OCI-LY3 (cell line): ENCODE measurements at regions not wholly inside any gene's neighbourhood (a gene's known extent, or its start where the extent isn't known, plus 50 kb on each side); places are given as distances from the start of the nearest gene placed in this dataset.

Source experiments
- H2AFZ ChIP-seq: fragments of 200-600, 300-600 bp; shearing (Covaris generic); 2 replicates; pipeline ENCODE4 v1.6.0; 2014; ENCODE audit warnings: antibody characterized with exemption, low read depth, low read length
- H3K27ac ChIP-seq: fragments of 200-600, 300-600 bp; sonication (generic); 2 replicates; pipeline ENCODE4 v1.5.1; 2014; ENCODE audit warnings: mild to moderate bottlenecking, low read length, moderate library complexity, mixed read lengths
- H3K27me3 ChIP-seq: fragments of 200-600, 300-600 bp; sonication (generic); 2 replicates; pipeline ENCODE4 v1.6.1; 2014; ENCODE audit warnings: low read depth, low read length, mixed read lengths
- H3K36me3 ChIP-seq: fragments of 200-600, 300-600 bp; sonication (generic); replicated peaks from 2 replicates; pipeline ENCODE3; 2014; ENCODE audit warnings: low read depth, low read length, mixed read lengths
- H3K4me1 ChIP-seq: fragments of 300-600, 200-600 bp; sonication (generic); 2 replicates; pipeline ENCODE4 v1.6.1; 2014; ENCODE audit warnings: low read length, mixed read lengths
- H3K4me2 ChIP-seq: fragments of 200-600, 300-600 bp; sonication (generic); 2 replicates; pipeline ENCODE4 v1.6.1; 2014; ENCODE audit warnings: low read length, mixed read lengths
- H3K4me3 ChIP-seq: fragments of 300-600, 200-600 bp; sonication (generic); 2 replicates; pipeline ENCODE4 v1.5.1; 2014; ENCODE audit warnings: antibody characterized with exemption, mild to moderate bottlenecking, low read length, moderate library complexity
- H3K79me2 ChIP-seq: fragments of 300-600, 200-600 bp; shearing (Covaris generic); 2 replicates; pipeline ENCODE4 v1.6.1; 2014; ENCODE audit warnings: mild to moderate bottlenecking, low read length, mixed read lengths
- H3K9ac ChIP-seq: fragments of 300-600, 200-600 bp; shearing (Covaris generic); 2 replicates; pipeline ENCODE4 v1.6.0; 2014; ENCODE audit warnings: mild to moderate bottlenecking, low read length, moderate library complexity
- H3K9me3 ChIP-seq: fragments of 200-600, 300-600 bp; shearing (Covaris generic); 2 replicates; pipeline ENCODE4 v1.6.1; 2014; ENCODE audit warnings: low read length, mixed read lengths; ENCODE audit not compliant: insufficient read depth
- H4K20me1 ChIP-seq: fragments of 200-600, 300-600 bp; sonication (generic); 2 replicates; pipeline ENCODE4 v1.6.1; 2016; ENCODE audit warnings: low read length, mixed read lengths; ENCODE audit not compliant: insufficient read depth
- EZH2phosphoT487 ChIP-seq: fragments of 200-600 bp; shearing (Covaris generic); IDR thresholded peaks from 2 replicates; pipeline ENCODE4 v1.6.1; 2018; ENCODE audit warnings: antibody characterized with exemption, mixed run types, low read depth
- TF ChIP-seq, protein P1 (sequence below): fragments of 200-600, 300-600 bp; sonication (generic); IDR thresholded peaks from 2 replicates; pipeline ENCODE4 v1.5.1; 2014; ENCODE audit warnings: antibody characterized with exemption, low read length, low read depth

DNA sequence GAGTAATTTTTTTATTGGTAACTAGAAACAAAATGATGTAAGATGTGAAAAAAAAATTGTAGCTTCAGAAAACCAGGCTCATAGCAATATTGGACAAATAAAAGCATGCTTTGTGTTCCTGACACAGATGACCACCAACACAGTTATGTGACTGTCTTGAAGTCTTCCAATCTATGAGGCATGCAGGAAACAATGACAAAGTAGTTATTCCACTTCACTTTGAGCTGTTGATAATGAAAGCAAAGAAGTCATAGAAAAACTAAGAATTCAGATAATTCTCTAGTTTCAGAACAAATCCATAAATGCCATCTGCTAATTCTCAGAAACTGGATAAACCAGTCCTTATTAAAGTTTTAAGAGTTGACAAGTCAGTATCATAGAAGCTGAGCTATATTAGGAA is 378.4 kb upstream of the SEMA3D start:
- peaks cover 6% of the 10 kb centered on the region; the same call in 1 of the 2 replicates for H3K4me1 ChIP-seq
- no peaks in the 10 kb centered on the region for H3K27me3 ChIP-seq
- no peak overlapping the region for H3K4me3 ChIP-seq
- H3K79me2 ChIP-seq: no peaks in the 10 kb centered on the region
- no peak overlapping the region for H2AFZ ChIP-seq
- H3K36me3 ChIP-seq: no peaks in the 10 kb centered on the region
- no peak overlapping the region for H3K9ac ChIP-seq
- H3K9me3 ChIP-seq: no peaks in the 10 kb centered on the region
- no peaks in the 10 kb centered on the region for H4K20me1 ChIP-seq
- TF ChIP-seq EZH2phosphoT487: no peak
- TF ChIP-seq, protein P1, sequence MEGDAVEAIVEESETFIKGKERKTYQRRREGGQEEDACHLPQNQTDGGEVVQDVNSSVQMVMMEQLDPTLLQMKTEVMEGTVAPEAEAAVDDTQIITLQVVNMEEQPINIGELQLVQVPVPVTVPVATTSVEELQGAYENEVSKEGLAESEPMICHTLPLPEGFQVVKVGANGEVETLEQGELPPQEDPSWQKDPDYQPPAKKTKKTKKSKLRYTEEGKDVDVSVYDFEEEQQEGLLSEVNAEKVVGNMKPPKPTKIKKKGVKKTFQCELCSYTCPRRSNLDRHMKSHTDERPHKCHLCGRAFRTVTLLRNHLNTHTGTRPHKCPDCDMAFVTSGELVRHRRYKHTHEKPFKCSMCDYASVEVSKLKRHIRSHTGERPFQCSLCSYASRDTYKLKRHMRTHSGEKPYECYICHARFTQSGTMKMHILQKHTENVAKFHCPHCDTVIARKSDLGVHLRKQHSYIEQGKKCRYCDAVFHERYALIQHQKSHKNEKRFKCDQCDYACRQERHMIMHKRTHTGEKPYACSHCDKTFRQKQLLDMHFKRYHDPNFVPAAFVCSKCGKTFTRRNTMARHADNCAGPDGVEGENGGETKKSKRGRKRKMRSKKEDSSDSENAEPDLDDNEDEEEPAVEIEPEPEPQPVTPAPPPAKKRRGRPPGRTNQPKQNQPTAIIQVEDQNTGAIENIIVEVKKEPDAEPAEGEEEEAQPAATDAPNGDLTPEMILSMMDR: no peak
- H3K27ac ChIP-seq: no peak overlapping the region
- H3K4me2 ChIP-seq: no peak overlapping the region

DNA sequence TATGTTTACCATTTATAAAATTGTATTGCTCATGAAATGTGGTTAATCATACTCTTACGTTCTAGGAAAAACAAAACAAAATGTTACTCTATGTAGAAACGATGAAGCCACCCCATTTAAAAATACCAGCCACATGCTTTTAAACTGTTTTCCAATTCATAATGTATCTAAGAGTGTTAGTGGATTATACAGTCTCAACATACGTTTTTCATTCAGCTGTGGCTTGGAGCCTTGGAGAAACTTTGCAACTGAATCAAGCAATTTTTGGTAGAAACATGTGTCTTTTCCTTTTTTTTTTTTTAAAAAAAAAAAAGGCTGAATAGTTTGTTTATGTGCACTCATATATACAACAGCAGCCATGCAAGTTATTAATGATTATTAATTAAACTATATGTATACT is 378.0 kb upstream of the SEMA3D start:
- no peaks in the 10 kb centered on the region for H3K27me3 ChIP-seq
- no peak overlapping the region for H3K27ac ChIP-seq
- no peaks in the 10 kb centered on the region for H4K20me1 ChIP-seq
- no peaks in the 10 kb centered on the region for H3K36me3 ChIP-seq
- peaks cover 6% of the 10 kb centered on the region; the same call in 1 of the 2 replicates for H3K4me1 ChIP-seq
- TF ChIP-seq, protein P1: no peak
- TF ChIP-seq EZH2phosphoT487: no peak
- H3K4me3 ChIP-seq: no peak overlapping the region
- H3K4me2 ChIP-seq: no peak overlapping the region
- H2AFZ ChIP-seq: no peak overlapping the region
- no peak overlapping the region for H3K9ac ChIP-seq
- H3K9me3 ChIP-seq: no peaks in the 10 kb centered on the region
- no peaks in the 10 kb centered on the region for H3K79me2 ChIP-seq

DNA sequence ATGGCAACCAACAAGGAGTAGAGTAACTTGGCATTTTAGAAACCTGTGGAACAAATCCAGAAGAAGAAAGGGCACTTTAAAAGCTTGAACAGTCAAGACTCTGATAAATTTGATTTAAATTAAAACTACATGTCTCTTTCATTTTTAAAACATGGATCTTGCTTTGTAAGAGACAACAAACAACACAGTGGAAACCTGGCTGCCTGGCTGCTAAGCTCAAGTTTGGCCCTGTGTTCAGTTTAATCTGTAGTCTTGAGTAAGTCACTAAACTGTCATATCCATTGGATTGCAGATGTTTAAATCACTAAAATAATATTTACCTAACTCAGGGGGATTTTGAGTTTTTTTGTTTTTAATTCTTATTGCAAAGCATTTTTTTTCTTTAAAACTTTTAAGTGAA is 374.9 kb upstream of the SEMA3D start:
- TF ChIP-seq, protein P1: no peak
- TF ChIP-seq EZH2phosphoT487: no peak
- H3K36me3 ChIP-seq: no peaks in the 10 kb centered on the region
- no peaks in the 10 kb centered on the region for H3K27me3 ChIP-seq
- H3K4me3 ChIP-seq: no peak overlapping the region
- H3K4me2 ChIP-seq: no peak overlapping the region
- no peaks in the 10 kb centered on the region for H3K9me3 ChIP-seq
- H3K4me1 ChIP-seq: no peaks in the 10 kb centered on the region
- no peak overlapping the region for H3K9ac ChIP-seq
- no peak overlapping the region for H3K27ac ChIP-seq
- H2AFZ ChIP-seq: no peak overlapping the region
- no peaks in the 10 kb centered on the region for H3K79me2 ChIP-seq
- H4K20me1 ChIP-seq: no peaks in the 10 kb centered on the region

DNA sequence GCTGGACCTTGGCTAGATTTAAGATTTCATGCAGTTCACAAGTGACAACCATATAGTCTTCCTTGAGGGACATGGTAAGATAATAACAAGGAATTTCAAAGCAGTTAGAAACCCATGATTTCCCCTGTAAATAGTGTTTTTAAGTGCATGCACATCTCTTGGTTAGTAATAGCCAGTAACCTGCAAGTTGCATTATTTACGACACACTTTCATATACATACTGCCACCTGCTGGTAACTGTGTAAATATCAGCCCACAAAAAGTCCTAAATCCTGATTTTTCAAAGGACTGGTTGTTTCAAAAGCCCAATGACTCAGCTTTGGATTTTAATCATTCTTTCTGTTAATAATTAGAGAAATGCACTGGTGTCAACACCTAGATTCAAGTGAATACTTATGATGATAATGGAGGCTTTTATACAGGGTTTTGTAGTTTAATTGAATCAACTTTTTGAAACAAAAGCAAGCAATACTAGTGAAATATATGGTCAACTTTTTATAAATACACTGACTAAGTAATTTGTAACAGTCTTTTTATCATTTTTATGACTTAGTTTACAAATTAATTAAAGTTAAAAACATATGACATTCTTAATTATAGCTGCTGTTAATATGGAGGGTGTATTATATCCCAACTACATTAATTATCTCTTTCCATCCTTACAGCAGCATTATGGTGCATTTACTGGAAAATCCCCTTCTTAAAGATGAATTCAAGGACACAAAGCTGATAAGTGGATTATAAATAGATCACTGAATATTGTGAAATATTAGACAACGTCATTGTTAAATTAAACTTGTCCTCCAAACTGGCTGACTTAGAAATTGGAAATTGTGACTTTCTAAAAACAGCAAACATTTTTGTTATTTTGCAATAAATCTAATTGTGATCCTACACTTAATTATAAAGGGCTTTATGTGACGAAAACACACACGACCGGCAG is 367.7 kb upstream of the SEMA3D start:
- Histone ChIP-seq H2AFZ (no peak overlapping the region), H3K4me1 (no peaks in the 10 kb centered on the region), H3K27me3 (no peaks in the 10 kb centered on the region), H3K9me3 (no peaks in the 10 kb centered on the region), H3K9ac (no peak overlapping the region), H3K79me2 (no peaks in the 10 kb centered on the region), H3K27ac (no peak overlapping the region), H3K36me3 (no peaks in the 10 kb centered on the region), H3K4me2 (no peak overlapping the region), H4K20me1 (no peaks in the 10 kb centered on the region), H3K4me3 (no peak overlapping the region)
- TF ChIP-seq EZH2phosphoT487: no peak
- TF ChIP-seq, protein P1: peak; percentile 89
